GM18511 (cell line): ENCODE measurements at regions not wholly inside any gene's neighbourhood (a gene's known extent, or its start where the extent isn't known, plus 50 kb on each side); places are given as distances from the start of the nearest gene placed in this dataset.
"Not testable (repeated sequence)": the region's sequence is repeated elsewhere in the genome, so short reads cannot be mapped to it uniquely, and the experiment has no call there.

Experiments used
- ATAC-seq: cut with Tn5 transposase; IDR thresholded peaks from one replicate; pipeline ENCODE4 v1.9.1; 2021; ENCODE audit warnings: mild to moderate bottlenecking, moderate library complexity; ENCODE audit not compliant: unreplicated experiment

- ATAC-seq: not testable (repeated sequence)
Measured at GRCh38 chr7:153974603-153975002, 77.6 kb upstream of the DPP6 start.

GRCh38 chr7:153976745-153977144 is 75.5 kb upstream of the DPP6 start:
- ATAC-seq: not testable (repeated sequence)

GRCh38 chr7:153983186-153983585 is 69.0 kb upstream of the DPP6 start:
- not testable (repeated sequence) for ATAC-seq

GRCh38 chr7:153989066-153989627 is 63.1 kb upstream of the DPP6 start:
- ATAC-seq: not testable (repeated sequence)

- ATAC-seq: not testable (repeated sequence)
Measured at GRCh38 chr7:153989742-153990425, 62.3 kb upstream of the DPP6 start.

- not testable (repeated sequence) for ATAC-seq
Measured at GRCh38 chr7:153991471-153991870, 60.7 kb upstream of the DPP6 start.

- ATAC-seq: not testable (repeated sequence)
Measured at GRCh38 chr7:153993402-153993801, 58.8 kb upstream of the DPP6 start.

GRCh38 chr7:153998896-153999295 is 53.3 kb upstream of the DPP6 start:
- not testable (repeated sequence) for ATAC-seq
